ENCODE measurements at regions not wholly inside any gene's neighbourhood (a gene's known extent, or its start where the extent isn't known, plus 50 kb on each side); places are given as distances from the start of the nearest gene placed in this dataset.

- TF ChIP-seq CTCF (conservative IDR thresholded peaks at IDR 0.05) (no peak), EZH2 (IDR thresholded peaks at IDR 0.05; ENCODE audit: low read depth) (no peak)
Measured at GRCh38 chr3:124478830-124479229, 251.4 kb upstream of the UMPS start.
